ENCODE measurements at regions not wholly inside any gene's neighbourhood (a gene's known extent, or its start where the extent isn't known, plus 50 kb on each side); places are given as distances from the start of the nearest gene placed in this dataset.
"Not testable (repeated sequence)": the region's sequence is repeated elsewhere in the genome, so short reads cannot be mapped to it uniquely, and the experiment has no call there.

GRCh38 chr1:238783633-238784032 lies 602.7 kb upstream of the CHRM3 start:
- DNase-seq (ENCODE audit: extremely low read depth in 1 of 2, low read depth in 1 of 2), result no peak

- DNase-seq (ENCODE audit: extremely low read depth in 1 of 2, low read depth in 1 of 2), result no peak
Observed at GRCh38 chr1:238779716-238780115, 606.7 kb upstream of the CHRM3 start.

- DNase-seq (ENCODE audit: extremely low read depth in 1 of 2, low read depth in 1 of 2), result no peak
Observed at GRCh38 chr1:238778113-238778512, 608.3 kb upstream of the CHRM3 start.

- no peak for DNase-seq (ENCODE audit: extremely low read depth in 1 of 2, low read depth in 1 of 2)
Observed at GRCh38 chr1:238777551-238777950, 608.8 kb upstream of the CHRM3 start.

- no peak for DNase-seq (ENCODE audit: extremely low read depth in 1 of 2, low read depth in 1 of 2)
Observed at GRCh38 chr1:238776126-238776525, 610.2 kb upstream of the CHRM3 start.

GRCh38 chr1:238772322-238772721 lies 614.0 kb upstream of the CHRM3 start:
- DNase-seq (ENCODE audit: extremely low read depth in 1 of 2, low read depth in 1 of 2), result no peak

- DNase-seq (ENCODE audit: extremely low read depth in 1 of 2, low read depth in 1 of 2), result no peak
Observed at GRCh38 chr1:238767321-238767720, 619.0 kb upstream of the CHRM3 start.

GRCh38 chr1:238764779-238765178 lies 621.6 kb upstream of the CHRM3 start:
- no peak for DNase-seq (ENCODE audit: extremely low read depth in 1 of 2, low read depth in 1 of 2)

GRCh38 chr1:238753252-238753651 lies 633.1 kb upstream of the CHRM3 start:
- no peak for DNase-seq (ENCODE audit: extremely low read depth in 1 of 2, low read depth in 1 of 2)

GRCh38 chr1:238752327-238752726 lies 634.0 kb upstream of the CHRM3 start:
- no peak for DNase-seq (ENCODE audit: extremely low read depth in 1 of 2, low read depth in 1 of 2)

GRCh38 chr1:238745069-238745468 lies 641.3 kb upstream of the CHRM3 start:
- no peak for DNase-seq (ENCODE audit: extremely low read depth in 1 of 2, low read depth in 1 of 2)

GRCh38 chr1:238738892-238739291 lies 647.5 kb upstream of the CHRM3 start:
- no peak for DNase-seq (ENCODE audit: extremely low read depth in 1 of 2, low read depth in 1 of 2)

GRCh38 chr1:238727670-238728069 lies 658.7 kb upstream of the CHRM3 start:
- DNase-seq (ENCODE audit: extremely low read depth in 1 of 2, low read depth in 1 of 2), result no peak

GRCh38 chr1:238722812-238723211 lies 663.6 kb upstream of the CHRM3 start:
- DNase-seq (ENCODE audit: extremely low read depth in 1 of 2, low read depth in 1 of 2), result no peak

GRCh38 chr1:238710697-238711096 lies 675.7 kb upstream of the CHRM3 start:
- DNase-seq (ENCODE audit: extremely low read depth in 1 of 2, low read depth in 1 of 2), result no peak

- DNase-seq (ENCODE audit: extremely low read depth in 1 of 2, low read depth in 1 of 2), result no peak
Observed at GRCh38 chr1:238701024-238701423, 685.3 kb upstream of the CHRM3 start.

GRCh38 chr1:238690415-238690814 lies 696.0 kb upstream of the CHRM3 start:
- no peak for DNase-seq (ENCODE audit: extremely low read depth in 1 of 2, low read depth in 1 of 2)

GRCh38 chr1:238684576-238684975 lies 701.8 kb upstream of the CHRM3 start:
- DNase-seq (ENCODE audit: extremely low read depth in 1 of 2, low read depth in 1 of 2), result not testable (repeated sequence)

GRCh38 chr1:238681451-238681850 lies 704.9 kb upstream of the CHRM3 start:
- no peak for DNase-seq (ENCODE audit: extremely low read depth in 1 of 2, low read depth in 1 of 2)

- no peak for DNase-seq (ENCODE audit: extremely low read depth in 1 of 2, low read depth in 1 of 2)
Observed at GRCh38 chr1:238681021-238681420, 705.3 kb upstream of the CHRM3 start.

- DNase-seq (ENCODE audit: extremely low read depth in 1 of 2, low read depth in 1 of 2), result no peak
Observed at GRCh38 chr1:238677567-238677966, 708.8 kb upstream of the CHRM3 start.

- no peak for DNase-seq (ENCODE audit: extremely low read depth in 1 of 2, low read depth in 1 of 2)
Observed at GRCh38 chr1:238675221-238675620, 711.1 kb upstream of the CHRM3 start.

GRCh38 chr1:238674316-238674715 lies 712.1 kb upstream of the CHRM3 start:
- no peak for DNase-seq (ENCODE audit: extremely low read depth in 1 of 2, low read depth in 1 of 2)

- no peak for DNase-seq (ENCODE audit: extremely low read depth in 1 of 2, low read depth in 1 of 2)
Observed at GRCh38 chr1:238673561-238673960, 712.8 kb upstream of the CHRM3 start.
